HG03139 (cell line): ENCODE measurements at regions not wholly inside any gene's neighbourhood (a gene's known extent, or its start where the extent isn't known, plus 50 kb on each side); places are given as distances from the start of the nearest gene placed in this dataset.
"Not testable (repeated sequence)": the region's sequence is repeated elsewhere in the genome, so short reads cannot be mapped to it uniquely, and the experiment has no call there.

Experiments used
- ATAC-seq: cut with Tn5 transposase; IDR thresholded peaks from one replicate; pipeline ENCODE4 v1.9.1; 2021; ENCODE audit not compliant: unreplicated experiment

DNA sequence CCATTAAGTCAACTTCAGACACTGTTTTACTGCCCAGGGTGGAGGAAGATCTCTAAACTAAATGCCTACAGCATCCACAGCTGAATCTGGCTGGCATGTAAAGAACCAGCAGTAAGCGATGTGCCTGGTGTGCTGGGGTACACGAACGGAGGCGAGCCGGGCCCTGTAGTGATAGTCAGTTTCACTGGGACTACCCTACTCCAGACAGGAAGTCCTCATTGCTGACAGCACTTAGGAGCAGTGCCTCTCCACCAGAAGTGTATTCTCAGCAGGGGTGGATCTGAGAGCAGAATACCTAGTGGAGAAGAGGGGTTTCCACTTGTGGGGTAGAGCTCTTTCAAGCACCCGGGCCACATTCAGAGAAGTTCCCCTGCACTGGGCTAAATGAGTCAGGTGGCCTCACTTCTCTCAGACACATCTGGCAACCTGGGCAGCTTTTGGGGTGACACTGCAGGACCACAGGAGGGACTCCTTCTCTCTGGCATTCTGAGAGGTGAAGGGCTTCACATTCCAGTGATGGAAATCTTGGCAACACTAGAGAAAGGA, 290.3 kb upstream of the PLGLB1 start:
- not testable (repeated sequence) for ATAC-seq

DNA sequence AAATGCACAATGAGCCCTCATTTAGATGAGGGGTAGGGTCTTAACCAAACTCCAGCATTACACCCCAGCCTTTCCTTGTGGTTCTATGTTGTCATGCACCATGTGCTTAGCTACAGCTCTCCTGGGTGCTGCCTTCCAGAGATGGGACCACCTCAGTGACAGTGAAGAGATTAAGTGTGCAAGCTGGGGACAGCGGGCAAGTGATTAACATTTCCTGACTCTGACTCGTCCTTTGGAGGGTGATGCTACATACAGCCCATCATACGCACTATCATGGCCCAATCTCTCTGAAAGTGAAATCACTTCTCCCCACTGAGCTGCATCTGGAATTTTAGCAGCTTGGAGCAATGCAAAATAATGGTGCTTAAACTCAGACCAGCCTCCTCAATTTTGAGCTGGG, 293.0 kb upstream of the PLGLB1 start:
- ATAC-seq: not testable (repeated sequence)

DNA sequence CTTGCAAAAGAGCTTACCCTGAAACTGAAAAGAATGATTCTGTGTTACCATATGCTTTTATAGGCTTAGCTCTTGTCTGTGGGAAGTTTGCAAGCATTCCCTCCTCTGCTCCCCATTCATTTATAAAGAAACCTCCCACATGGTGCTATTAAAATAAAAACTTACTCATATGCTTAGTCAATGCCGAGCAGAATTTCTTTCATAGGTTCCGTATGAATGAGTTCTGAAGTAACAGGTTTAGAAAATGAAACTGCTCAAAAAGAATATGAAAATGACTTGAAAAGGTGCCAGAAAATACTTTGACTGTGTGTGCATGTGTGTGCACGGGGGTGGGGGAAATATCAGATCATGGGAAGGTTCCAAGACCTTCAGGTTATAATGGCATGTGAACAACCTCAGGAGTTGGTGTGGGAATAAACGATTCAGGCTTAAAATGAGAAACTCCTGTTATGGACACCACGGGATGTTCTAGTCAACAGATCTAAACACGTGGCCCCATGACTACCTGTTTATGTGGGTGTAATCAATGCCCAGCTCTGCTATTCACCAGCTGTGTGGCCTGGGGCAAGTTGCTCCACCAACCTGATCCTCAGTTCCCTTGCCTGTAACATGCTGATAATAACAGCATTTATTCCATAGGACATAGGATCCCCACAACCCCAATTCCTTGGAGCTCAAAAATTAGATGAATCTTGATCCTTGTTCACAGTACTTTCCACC, 293.7 kb upstream of the PLGLB1 start:
- ATAC-seq: peak; percentile 71

DNA sequence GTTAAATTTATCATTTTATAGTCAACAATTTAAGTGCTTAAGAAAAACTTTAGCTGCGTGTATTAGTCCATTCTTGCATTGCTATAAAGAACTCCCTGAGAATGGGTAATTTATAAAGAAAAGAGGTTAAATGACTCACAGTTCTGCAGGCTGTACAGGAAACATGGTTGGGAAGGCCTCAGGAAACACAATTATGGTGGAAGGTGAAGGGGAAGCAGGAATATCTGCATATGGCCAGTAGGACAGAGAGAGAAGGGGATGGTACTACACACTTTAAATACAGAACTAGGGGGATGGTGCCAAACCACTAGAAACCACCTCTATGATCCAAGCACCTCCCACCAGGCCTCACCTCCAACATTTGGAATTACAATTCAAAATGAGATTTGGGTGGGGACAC, 295.5 kb upstream of the PLGLB1 start:
- ATAC-seq: not testable (repeated sequence)

DNA sequence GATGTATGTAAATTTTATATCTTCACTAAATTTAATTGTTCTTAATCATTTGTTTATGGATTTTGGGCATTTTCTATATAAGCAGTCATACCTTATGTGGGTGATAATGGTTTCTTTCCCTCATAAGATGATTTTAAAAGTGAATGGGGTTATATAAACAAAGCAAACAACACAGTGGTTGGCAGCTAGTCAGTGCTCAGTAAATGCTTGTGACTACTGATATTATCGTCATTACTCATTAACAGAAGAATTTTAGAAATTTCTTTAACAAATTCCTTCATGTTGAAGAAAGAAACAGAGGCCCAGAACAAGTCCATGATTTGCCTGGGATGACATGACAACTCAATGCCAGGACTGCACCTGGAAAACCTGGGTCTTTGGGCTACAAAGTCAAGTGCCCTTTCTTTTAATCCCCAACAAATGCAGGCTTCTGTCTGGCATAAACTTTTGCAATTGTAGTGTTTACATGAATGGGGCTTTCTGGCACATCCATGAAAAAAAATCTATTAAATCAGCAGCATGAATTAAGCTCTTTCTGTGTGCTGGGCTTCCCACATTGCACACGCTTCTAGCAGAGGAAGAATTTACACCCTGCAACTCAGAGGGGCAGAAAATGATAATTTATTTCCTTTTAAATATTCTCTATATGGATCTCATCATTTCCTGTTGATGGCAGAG, 297.3 kb upstream of the PLGLB1 start:
- ATAC-seq: not testable (repeated sequence)

DNA sequence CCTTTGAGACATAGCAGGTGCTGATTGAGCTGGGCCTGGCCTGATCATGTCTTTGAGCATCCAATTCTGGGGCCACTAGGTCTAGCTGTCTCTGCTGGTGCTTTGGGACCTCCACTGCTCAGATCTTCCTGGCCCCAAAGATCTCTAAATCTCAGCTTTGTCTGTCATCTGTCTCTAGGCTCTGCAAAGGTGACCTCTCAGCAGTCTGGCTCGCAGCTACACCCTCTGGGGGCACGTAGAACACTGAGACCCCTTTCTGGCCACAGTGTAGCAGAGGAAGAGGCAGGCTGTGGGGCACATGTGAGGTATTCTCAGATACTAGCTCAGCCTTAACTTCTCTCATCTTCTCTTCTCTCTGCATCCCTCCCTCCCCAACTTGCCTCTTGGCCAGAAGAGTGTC, 298.1 kb upstream of the PLGLB1 start:
- not testable (repeated sequence) for ATAC-seq

DNA sequence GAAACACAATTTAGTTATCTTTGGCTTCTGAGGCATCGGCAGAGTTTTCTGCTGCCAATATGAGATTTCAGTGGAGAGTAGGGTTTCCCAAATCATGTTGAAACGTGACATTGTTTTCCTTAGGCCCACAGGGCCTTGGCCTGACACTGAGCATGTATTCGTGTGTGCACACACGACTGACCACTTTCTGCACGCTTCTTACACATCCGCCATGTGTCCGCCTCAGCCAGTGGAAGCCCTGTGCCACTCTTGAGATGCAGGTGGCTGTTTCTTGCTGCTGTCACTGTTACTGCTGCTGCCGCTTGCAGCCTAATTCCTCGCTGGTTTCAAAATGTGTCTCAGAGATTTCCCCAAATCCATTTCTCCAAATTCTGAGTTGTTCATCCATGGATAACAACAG, 299.6 kb upstream of the PLGLB1 start:
- not testable (repeated sequence) for ATAC-seq

DNA sequence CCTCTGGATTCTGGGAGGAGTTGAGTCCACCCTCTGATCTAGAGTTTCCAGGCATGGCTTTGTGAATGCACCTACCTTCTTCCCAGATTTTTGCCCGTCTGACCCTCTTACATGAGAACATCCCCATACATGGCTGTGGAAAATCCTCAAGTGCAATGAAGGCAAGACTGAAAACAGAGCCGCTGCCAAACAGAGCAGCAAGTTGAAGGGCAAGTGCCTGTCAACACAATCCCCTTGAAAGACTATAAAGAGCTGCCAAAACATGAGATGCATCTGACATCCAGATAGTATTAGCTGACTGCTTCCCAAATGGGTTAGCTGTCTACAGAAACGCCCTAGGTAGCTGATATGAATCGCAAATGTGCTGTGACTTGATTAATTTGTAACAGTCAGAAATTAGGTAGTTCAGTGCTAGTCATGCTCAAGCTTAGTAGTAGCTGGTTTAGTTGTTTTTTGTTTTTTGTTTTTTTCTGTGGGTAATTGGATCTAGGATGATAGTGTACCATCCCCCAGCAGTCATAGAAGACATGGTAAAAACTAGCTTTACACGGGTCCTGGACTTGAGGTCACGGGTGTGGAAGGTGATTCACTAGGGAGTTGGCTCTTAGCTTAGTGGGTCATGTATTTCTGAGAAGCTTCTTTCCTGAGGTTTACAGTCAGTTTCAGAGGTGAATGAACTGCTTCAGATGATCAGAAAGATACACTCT, 302.8 kb upstream of the PLGLB1 start:
- not testable (repeated sequence) for ATAC-seq

DNA sequence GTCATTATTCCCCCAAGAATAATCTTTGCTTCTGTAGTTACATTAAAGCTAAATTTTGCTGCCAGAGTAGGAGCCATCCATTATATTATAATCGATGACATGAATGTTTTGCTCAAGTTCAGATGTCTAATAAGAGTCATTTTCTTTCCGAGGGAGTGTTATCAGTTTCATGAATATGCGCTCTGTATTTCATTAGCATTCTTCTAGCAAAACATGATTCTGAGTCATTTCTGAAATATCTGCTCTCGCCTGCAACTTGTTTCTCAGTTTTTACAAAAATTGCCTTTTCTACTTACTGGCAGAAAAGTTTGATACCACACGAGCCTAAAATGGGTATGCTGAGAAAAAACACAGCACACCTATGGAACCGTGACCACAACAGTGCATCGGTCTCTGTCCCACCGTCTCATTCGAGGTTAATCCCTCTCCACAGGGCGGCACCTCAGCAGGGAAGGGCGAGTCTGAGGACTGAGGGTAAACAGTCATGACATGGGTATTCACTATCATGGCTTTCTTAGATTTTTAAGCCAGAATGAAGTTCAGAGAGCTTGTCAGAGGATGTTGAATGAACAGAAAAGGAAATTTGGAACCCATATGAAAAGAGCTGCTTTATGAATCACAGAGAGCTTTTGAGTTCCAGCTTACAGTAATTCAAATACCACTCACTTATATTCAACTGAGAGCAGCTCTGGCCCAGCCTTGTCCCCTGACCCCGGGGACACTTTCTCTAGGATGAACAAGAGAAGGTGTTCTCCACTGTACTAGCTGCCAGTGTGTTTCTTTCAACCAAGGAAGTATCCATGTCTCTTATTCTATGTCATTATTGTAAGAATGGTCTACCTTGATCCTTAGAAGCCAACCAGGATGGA, 303.6 kb upstream of the PLGLB1 start:
- ATAC-seq: not testable (repeated sequence)

DNA sequence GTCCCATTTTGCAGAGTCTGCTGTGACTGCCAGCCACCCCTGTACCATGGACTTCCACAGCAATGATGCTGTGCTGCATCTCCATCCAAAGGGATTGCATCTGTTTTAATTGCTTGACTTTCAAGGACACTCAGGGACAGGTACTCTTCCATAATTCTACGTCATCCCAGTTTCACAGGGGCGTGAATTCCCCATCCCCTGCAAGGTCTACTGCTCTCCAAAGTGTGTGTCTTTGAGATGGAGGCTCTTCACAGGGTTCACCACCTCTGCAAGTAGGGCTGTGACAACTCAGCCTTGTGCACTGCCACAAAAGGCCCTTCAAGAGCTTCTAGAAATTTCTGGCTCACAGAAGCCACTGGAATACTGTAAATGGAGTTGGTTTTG, 304.3 kb upstream of the PLGLB1 start:
- ATAC-seq: not testable (repeated sequence)

DNA sequence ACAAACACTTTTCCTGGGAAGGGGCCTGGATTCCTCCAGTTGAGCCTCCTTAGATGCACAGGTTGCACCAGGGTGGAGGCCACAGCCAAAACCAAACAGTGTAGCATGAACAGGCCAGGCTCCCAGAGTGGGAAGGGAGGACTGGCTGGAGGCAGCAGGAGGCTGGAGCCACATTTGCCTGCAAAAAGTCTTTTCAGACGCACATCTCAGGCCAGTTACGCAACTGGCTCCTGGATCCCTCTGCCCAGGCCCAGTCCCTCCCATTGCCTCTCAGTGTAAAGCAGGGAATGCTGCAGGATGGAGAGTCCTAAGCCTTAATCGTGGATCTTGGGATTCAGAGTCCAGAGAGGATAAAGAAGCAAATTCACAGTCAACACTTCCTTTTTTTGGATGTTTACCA, 305.1 kb upstream of the PLGLB1 start:
- not testable (repeated sequence) for ATAC-seq

DNA sequence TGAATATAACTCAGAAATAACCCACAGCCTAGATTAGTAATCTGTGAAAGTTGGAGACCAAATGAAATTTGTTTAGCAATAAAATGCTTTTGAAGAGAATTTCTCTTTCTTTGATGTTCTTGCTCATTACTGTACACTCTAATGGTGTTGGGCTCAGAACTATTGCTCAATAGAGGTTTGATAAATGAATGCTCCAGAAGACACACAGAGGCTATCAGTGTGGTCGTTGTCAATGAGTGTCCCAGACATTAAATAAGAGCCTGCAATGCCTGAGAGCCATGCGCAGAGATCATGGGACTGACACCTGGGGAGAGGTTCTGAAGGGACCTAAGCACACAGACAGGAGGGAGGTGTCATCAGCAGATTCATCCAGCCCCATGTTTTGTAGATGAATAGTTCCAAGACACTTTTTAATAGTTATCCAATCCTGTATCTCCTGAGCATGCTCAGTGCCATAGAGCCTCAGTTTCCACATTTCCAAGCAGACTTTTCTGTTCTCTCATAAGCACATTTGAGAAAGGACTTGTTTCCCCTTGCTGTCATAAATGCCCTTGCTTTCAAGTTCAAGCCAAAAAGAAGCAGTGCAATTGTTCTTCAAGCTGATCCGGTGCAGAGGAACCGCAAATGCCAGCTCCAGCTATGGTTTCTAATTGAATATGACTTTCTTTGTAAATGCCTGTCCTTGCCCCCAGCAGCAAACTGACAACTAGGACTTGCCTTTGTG, 306.2 kb upstream of the PLGLB1 start:
- ATAC-seq: not testable (repeated sequence)

DNA sequence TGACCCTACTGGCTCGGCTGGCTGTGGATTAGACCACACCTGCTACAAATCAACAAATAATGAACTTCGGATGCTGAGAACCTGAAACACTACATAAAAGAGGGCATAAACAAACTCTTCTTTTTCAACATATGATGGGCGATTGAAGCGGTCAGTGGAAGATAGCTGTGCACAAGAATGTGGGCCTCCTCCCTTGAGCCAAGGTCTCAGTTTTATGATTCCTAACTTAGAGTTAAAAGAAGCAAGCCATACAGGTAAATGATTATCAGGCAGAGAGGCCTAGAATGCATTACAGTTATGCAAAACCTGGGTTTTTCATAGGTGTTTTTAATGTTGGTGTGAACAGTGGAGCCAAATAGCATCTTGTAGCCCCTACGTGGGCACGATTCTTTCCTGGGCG, 307.9 kb upstream of the PLGLB1 start:
- not testable (repeated sequence) for ATAC-seq

DNA sequence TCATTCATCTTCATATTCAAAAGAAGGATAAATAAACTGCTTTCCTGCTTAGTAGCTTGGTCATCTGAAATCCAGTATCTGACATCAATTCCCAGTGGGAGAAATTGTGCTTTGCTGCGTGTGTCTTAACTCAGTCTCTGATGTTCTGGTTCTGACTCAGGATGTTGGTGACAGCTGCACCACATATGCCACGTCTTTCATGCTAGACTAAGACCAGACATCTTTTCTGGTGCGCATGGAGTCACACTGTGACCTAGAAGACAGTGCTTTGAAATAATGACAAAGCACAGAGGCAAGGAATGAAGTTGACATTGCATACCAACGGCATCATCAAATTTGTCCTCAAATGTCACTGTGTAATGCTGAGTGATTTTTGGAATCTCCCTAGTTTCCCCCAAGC, 308.8 kb upstream of the PLGLB1 start:
- ATAC-seq: not testable (repeated sequence)

DNA sequence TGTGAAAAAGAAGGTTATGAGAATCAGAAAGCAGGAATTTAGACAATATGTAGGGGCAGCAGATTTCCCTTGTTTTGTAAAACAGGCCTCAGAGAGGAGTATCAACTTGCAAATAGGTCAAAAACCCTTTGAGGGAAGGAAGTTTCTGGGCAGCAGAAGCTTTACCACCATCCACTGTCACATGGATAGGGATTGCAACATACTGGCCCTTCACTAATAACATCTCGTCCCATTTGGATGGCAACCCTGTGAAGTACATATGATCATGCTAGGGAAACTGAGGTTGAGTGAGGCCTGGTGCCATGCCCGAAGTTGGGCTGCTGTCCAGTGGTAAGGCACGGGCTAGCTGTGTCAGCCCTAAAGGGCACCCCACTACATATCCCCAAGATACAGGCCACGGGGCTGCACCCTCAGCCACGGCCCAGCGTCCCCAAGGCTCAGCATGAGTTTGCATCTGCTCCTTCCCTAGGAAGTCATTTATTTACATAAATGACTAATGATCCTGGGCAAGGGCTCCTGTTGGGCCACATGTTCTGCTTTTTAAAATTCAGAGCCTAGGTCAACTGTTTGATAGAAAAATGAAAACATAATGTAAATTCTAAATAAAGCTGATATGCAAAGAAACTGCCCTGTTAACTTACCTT, 310.4 kb upstream of the PLGLB1 start:
- not testable (repeated sequence) for ATAC-seq

DNA sequence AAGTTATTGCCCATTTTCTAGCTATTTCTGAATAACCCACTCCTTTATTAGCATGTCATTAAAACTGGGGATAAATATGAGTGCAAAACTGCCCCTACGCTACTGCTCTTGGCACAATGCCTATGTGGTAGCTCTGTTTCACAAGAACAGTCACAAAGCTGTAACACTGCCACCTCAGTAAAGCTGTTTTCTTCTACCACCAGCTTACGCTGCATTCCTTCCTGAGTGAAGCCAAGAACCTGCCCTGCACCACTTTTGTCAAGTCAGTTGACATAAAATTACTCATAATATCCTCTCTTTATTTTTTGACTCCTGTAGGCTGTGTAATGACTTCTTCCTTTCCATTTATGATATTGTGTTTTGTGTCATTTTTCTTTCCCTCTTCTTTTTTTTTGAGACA, 313.2 kb upstream of the PLGLB1 start:
- not testable (repeated sequence) for ATAC-seq

DNA sequence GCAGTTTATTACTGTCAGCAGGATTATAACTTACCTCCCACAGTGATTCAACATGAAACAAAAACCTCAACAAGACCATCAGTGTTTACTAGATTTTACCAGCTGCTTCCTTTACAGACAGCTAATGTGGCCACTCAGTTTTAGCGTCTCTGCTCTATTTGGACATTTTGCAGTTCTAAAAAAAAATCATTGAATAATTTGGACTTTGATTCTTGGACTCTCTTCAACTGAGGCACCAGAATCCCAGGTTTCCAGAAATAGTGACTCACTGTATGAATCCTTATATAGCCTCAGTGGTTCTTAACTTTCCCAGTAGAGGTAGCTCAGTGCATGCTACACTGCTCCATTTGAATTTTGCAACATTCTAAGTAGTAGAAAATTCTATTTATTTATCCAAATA, 317.4 kb upstream of the PLGLB1 start:
- not testable (repeated sequence) for ATAC-seq

DNA sequence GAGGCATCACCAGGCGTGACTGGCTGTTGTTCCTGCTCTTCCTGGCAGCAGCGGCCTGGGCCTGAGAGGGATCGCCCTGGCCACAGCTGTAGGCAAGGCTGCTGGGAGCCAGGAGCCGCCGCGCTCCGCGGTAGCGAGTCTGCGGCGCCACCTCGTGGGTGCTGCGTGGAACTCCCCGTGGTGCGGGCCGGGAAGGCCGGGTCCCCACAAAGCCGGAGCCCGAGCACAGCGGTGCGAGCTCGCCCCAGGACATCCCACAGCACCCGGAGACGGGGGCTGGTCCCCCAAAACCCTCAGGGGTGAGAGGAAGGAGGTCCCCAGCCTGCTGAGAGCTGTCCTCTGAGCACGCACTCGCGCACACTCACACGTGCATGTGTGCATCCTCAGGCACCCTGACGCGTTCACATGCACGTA, 320.0 kb upstream of the PLGLB1 start:
- not testable (repeated sequence) for ATAC-seq

DNA sequence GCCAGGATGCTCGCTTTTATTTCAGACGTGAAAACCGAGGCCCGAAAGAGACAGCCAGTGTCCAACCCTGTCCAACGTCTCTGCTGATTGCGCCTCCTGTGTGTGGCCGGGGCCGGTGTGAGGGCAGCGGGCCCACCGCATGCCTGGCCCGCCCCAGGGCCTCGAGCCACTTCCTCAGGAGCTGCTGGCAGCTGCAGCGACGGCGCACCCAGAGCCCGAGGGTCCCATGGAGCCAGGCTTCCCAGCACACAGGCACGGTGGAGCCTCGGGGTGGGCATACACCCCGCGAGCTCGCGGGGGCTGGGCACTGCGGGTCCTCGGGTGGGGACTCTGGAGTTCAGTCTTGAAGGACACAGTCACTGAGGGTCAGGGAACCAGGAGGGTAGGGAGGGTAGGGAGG, 320.5 kb upstream of the PLGLB1 start:
- not testable (repeated sequence) for ATAC-seq
